GM06990 (cell line): ENCODE measurements at regions not wholly inside any gene's neighbourhood (a gene's known extent, or its start where the extent isn't known, plus 50 kb on each side); places are given as distances from the start of the nearest gene placed in this dataset.

Source experiments
- DNase-seq: peaks from one replicate; pipeline ENCODE4 v3.0.0-alpha.2; 2011; ENCODE audit not compliant: insufficient read length; ENCODE audit errors: extremely low read depth
- H3K27me3 ChIP-seq: replicated peaks from 2 replicates; pipeline ENCODE4 v1.6.0; 2011; ENCODE audit warnings: low read length; ENCODE audit not compliant: control insufficient read depth, insufficient read depth
- H3K36me3 ChIP-seq: 2 replicates; pipeline ENCODE4 v1.5.1; 2011; ENCODE audit warnings: low read length; ENCODE audit not compliant: control insufficient read depth, insufficient read depth
- H3K4me3 ChIP-seq: replicated peaks from 2 replicates; pipeline ENCODE4 v1.5.1; 2011; ENCODE audit warnings: low read depth, mild to moderate bottlenecking, control low read depth, low read length
- TF ChIP-seq, protein P1 (sequence below): IDR thresholded peaks from 2 replicates; pipeline ENCODE4 v1.5.1; 2011; ENCODE audit warnings: low read length, control low read depth, mild to moderate bottlenecking, inconsistent platforms; ENCODE audit not compliant: insufficient read depth, poor library complexity, severe bottlenecking

GRCh38 chr22:22098457-22099193, 116.0 kb upstream of the TOP3B start:
- DNase-seq, result peak; percentile 51
- TF ChIP-seq, protein P1, sequence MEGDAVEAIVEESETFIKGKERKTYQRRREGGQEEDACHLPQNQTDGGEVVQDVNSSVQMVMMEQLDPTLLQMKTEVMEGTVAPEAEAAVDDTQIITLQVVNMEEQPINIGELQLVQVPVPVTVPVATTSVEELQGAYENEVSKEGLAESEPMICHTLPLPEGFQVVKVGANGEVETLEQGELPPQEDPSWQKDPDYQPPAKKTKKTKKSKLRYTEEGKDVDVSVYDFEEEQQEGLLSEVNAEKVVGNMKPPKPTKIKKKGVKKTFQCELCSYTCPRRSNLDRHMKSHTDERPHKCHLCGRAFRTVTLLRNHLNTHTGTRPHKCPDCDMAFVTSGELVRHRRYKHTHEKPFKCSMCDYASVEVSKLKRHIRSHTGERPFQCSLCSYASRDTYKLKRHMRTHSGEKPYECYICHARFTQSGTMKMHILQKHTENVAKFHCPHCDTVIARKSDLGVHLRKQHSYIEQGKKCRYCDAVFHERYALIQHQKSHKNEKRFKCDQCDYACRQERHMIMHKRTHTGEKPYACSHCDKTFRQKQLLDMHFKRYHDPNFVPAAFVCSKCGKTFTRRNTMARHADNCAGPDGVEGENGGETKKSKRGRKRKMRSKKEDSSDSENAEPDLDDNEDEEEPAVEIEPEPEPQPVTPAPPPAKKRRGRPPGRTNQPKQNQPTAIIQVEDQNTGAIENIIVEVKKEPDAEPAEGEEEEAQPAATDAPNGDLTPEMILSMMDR, result no peak
- Histone ChIP-seq H3K27me3 (no peaks in the 10 kb centered on the region), H3K4me3 (peak overlapping the region; percentile 41), H3K36me3 (no peaks in the 10 kb centered on the region)

DNA sequence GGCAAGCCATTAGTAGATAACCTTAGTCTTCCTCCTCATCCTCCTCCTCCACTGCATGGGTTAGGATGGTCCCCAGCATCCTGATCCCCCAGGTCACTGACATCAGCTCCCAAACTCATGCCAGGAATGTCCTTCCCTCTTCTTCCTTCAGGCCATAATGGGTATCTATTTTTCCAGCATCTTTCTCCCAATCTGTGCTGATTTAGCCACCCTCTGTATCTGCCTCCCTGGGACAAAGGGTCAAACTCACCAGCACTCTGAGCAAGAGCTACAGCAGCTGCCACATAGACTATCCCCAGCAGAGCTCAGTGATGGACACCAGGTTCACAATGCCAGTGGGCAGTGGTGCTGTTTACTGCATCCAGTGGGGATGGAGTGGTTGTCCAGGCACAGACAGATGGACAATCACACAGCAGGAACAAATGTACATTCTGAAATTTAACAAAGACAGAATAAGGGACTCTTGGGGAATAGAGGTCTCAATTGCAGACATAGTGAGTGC, 115.2 kb upstream of the TOP3B start:
- H3K27me3 ChIP-seq, result no peaks in the 10 kb centered on the region
- no peak for DNase-seq
- H3K36me3 ChIP-seq, result no peaks in the 10 kb centered on the region
- TF ChIP-seq, protein P1, result no peak
- H3K4me3 ChIP-seq, result no peak overlapping the region

GRCh38 chr22:22094921-22095320, 112.3 kb upstream of the TOP3B start:
- no peak overlapping the region for H3K4me3 ChIP-seq
- no peak for DNase-seq
- H3K36me3 ChIP-seq, result no peaks in the 10 kb centered on the region
- TF ChIP-seq, protein P1, result no peak
- no peaks in the 10 kb centered on the region for H3K27me3 ChIP-seq

DNA sequence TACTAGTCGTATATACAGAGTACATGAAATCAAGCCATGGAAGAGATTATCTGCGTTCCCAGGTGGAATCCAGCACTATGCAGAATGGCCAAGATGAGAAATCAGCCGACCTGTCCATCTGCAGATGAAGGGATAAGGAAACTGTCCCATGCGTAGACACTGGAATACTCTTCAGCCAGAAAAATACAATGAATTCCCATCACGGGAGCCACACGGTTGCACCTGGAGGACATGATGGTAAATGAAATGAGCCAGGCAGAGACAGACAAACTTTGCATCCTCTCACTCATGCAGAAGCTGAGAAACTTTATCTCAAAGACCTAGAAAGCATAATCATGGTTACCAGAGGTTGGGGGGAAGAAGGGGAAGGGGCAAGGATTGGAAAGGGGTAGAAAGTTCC, 111.9 kb upstream of the TOP3B start:
- Histone ChIP-seq H3K27me3 (no peaks in the 10 kb centered on the region), H3K4me3 (no peak overlapping the region), H3K36me3 (no peaks in the 10 kb centered on the region)
- no peak for DNase-seq
- TF ChIP-seq, protein P1, result no peak

GRCh38 chr22:22093743-22094142, 111.2 kb upstream of the TOP3B start:
- H3K27me3 ChIP-seq, result no peaks in the 10 kb centered on the region
- H3K36me3 ChIP-seq, result no peaks in the 10 kb centered on the region
- no peak for DNase-seq
- TF ChIP-seq, protein P1, result no peak
- H3K4me3 ChIP-seq, result no peak overlapping the region
